GM12878 (cell line): ENCODE measurements at regions not wholly inside any gene's neighbourhood (a gene's known extent, or its start where the extent isn't known, plus 50 kb on each side); places are given as distances from the start of the nearest gene placed in this dataset.

Experiments
- ATAC-seq: fragments of 200-7000 bp; cut with Tn5 transposase; 3 replicates; pipeline ENCODE4 v1.9.1; 2020; ENCODE audit warnings: mild to moderate bottlenecking, moderate library complexity
- BruUV-seq: library from RNA; stranded (reverse); fragments of 400-500 nt; replicated peaks from 2 replicates; lab custom pipeline; 2021; lab: Mats Ljungman, UMichigan
- CTCF ChIA-PET: fragments of 300-600 bp; sonication (Branson Sonifier 250); formaldehyde crosslinking; extraction: SDS; loops from one replicate; lab custom pipeline; 2021; ENCODE audit warnings: inconsistent platforms; lab: Yijun Ruan, JAX
- POLR2A ChIA-PET: fragments of 350-600 bp; formaldehyde crosslinking; extraction: SDS; loops from one replicate; lab custom pipeline; 2021; ENCODE audit warnings: inconsistent platforms; lab: Charles Lee
- RAD21 ChIA-PET: fragments of 300-600 bp; sonication (Branson Sonifier 250); formaldehyde crosslinking; loops from one replicate; lab custom pipeline; 2023; ENCODE audit warnings: antibody characterized with exemption; ENCODE audit not compliant: unreplicated experiment; lab: Charles Lee
- SMC1A ChIA-PET: fragments of 300-600 bp; sonication (Branson Sonifier 250); formaldehyde crosslinking; loops from one replicate; lab custom pipeline; 2023; ENCODE audit not compliant: unreplicated experiment, uncharacterized antibody; lab: Charles Lee
- DNase-seq: peaks from one replicate; pipeline ENCODE4 v3.0.0-alpha.2; 2011; ENCODE audit warnings: low read depth, low spot score
- FAIRE-seq: peaks from 3 replicates; lab custom pipeline; 2011; peaks lifted over from hg19 to GRCh38; lab: Jason Lieb, UNC
- H2AFZ ChIP-seq: 2 replicates; pipeline ENCODE4 v1.6.0; 2011; ENCODE audit warnings: low read depth, low read length, control low read depth; ENCODE audit not compliant: control insufficient read depth
- H3K27ac ChIP-seq: 2 replicates; pipeline ENCODE4 v1.5.1; 2011; ENCODE audit warnings: control low read depth; ENCODE audit not compliant: control insufficient read depth, insufficient read depth
- H3K27me3 ChIP-seq, 2 experiments: replicated peaks in 1 of 2; 2 replicates each; pipeline versions ENCODE4 v1.6.0 to v1.6.1; 2011; ENCODE audit warnings: low read length in 1 of 2; ENCODE audit not compliant: control insufficient read depth in 2 of 2, insufficient read depth in 2 of 2
- H3K36me3 ChIP-seq, 2 experiments: 2 replicates each; pipeline ENCODE4 v1.5.1; 2011; ENCODE audit warnings: low read length in 1 of 2; ENCODE audit not compliant: control insufficient read depth in 2 of 2, insufficient read depth in 2 of 2
- H3K4me1 ChIP-seq: 2 replicates; pipeline ENCODE4 v1.6.1; 2011; ENCODE audit warnings: mild to moderate bottlenecking, low read length, moderate library complexity, mixed read lengths; ENCODE audit not compliant: control insufficient read depth, insufficient read depth
- H3K4me2 ChIP-seq: 2 replicates; pipeline ENCODE4 v1.6.0; 2011; ENCODE audit warnings: control low read depth; ENCODE audit not compliant: control insufficient read depth, insufficient read depth
- H3K4me3 ChIP-seq: fragments of 200-600 bp; sonication (generic); 2 replicates; pipeline ENCODE4 v1.5.1; 2016
- H3K79me2 ChIP-seq: 2 replicates; pipeline ENCODE4 v1.6.0; 2011; ENCODE audit warnings: low read length; ENCODE audit not compliant: control insufficient read depth, insufficient read depth
- H3K9ac ChIP-seq: 2 replicates; pipeline ENCODE4 v1.8.0; 2011; ENCODE audit warnings: low read length, control low read depth, mixed read lengths; ENCODE audit not compliant: control insufficient read depth, insufficient read depth
- H3K9me3 ChIP-seq: replicated peaks from 3 replicates; pipeline ENCODE4 v1.5.1; 2011; ENCODE audit warnings: mild to moderate bottlenecking, low read length; ENCODE audit not compliant: control insufficient read depth, insufficient read depth
- H4K20me1 ChIP-seq: 2 replicates; pipeline ENCODE4 v1.6.0; 2011; ENCODE audit not compliant: control insufficient read depth, insufficient read depth
- IRF4 ChIP-seq: IDR thresholded peaks from 2 replicates; pipeline ENCODE4 v1.6.1; 2011; ENCODE audit warnings: low read depth, low read length
- NR2C2 ChIP-seq: IDR thresholded peaks from 2 replicates; pipeline ENCODE4 v1.6.1; 2011; ENCODE audit warnings: borderline replicate concordance, low read depth; ENCODE audit not compliant: control insufficient read depth, insufficient read length
- WGBS: methylation state at CpG from one replicate; pipeline ENCODE4 v1.1.6; 2016; ENCODE audit warnings: low lambda C conversion rate; ENCODE audit not compliant: insufficient replicate concordance, insufficient coverage; ENCODE audit errors: missing lambda C conversion rate; 5-methylcytosine and 5-hydroxymethylcytosine counted together
- in situ Hi-C: fragments of 300-500 bp; cut with MboI; formaldehyde crosslinking; loops from 9 replicates; pipeline ENCODE4 v1.14.3; 2018; ENCODE audit warnings: mixed read lengths
- intact Hi-C: fragments of 100-400 bp; cut with micrococcal nuclease; formaldehyde crosslinking; loops from one replicate; pipeline ENCODE4 v1.14.2; 2022; ENCODE audit not compliant: unreplicated experiment
- TF ChIP-seq, protein P1 (sequence below): fragments of 450-650 bp; formaldehyde crosslinking; IDR thresholded peaks from 2 replicates; pipeline ENCODE4 v1.4.0; 2020; ENCODE audit warnings: mild to moderate bottlenecking, moderate library complexity

DNA sequence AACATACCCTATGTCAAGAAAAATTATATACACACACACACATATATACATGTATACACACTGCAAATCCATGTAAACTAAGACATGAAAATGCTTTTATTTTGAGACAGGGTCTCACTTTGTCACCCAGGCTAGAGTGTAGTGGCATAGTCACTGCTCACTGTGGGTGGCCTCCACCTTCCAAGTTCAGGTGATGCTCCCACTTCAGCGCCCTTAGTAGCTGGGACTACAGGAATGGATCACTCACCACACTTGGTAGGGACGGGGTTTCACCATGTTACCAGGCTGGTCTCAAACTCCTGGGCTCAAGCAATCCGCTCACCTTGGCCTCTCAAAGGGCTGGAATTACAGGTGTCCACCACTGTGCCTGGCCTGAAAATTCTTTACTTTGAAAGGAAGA lies 617.6 kb downstream of the NYAP2 start:
- CTCF ChIA-PET, result no interaction called here
- Histone ChIP-seq H3K9ac (no peak overlapping the region), H3K9me3 (no peaks in the 10 kb centered on the region; the same call in 2 of the 3 replicates), H3K4me1 (no peaks in the 10 kb centered on the region), H2AFZ (no peak overlapping the region), H3K36me3 (no peaks in the 10 kb centered on the region), H3K27me3 (no peaks in the 10 kb centered on the region), H3K79me2 (no peaks in the 10 kb centered on the region), H3K27ac (no peak overlapping the region), H4K20me1 (no peaks in the 10 kb centered on the region), H3K4me2 (no peak overlapping the region), H3K4me3 (no peak overlapping the region)
- SMC1A ChIA-PET, result no interaction called here
- ATAC-seq (no peak), DNase-seq (no peak), FAIRE-seq (no peak)
- RAD21 ChIA-PET, result no interaction called here
- POLR2A ChIA-PET, result no interaction called here
- TF ChIP-seq IRF4 (no peak), NR2C2 (no peak)
- TF ChIP-seq, protein P1, sequence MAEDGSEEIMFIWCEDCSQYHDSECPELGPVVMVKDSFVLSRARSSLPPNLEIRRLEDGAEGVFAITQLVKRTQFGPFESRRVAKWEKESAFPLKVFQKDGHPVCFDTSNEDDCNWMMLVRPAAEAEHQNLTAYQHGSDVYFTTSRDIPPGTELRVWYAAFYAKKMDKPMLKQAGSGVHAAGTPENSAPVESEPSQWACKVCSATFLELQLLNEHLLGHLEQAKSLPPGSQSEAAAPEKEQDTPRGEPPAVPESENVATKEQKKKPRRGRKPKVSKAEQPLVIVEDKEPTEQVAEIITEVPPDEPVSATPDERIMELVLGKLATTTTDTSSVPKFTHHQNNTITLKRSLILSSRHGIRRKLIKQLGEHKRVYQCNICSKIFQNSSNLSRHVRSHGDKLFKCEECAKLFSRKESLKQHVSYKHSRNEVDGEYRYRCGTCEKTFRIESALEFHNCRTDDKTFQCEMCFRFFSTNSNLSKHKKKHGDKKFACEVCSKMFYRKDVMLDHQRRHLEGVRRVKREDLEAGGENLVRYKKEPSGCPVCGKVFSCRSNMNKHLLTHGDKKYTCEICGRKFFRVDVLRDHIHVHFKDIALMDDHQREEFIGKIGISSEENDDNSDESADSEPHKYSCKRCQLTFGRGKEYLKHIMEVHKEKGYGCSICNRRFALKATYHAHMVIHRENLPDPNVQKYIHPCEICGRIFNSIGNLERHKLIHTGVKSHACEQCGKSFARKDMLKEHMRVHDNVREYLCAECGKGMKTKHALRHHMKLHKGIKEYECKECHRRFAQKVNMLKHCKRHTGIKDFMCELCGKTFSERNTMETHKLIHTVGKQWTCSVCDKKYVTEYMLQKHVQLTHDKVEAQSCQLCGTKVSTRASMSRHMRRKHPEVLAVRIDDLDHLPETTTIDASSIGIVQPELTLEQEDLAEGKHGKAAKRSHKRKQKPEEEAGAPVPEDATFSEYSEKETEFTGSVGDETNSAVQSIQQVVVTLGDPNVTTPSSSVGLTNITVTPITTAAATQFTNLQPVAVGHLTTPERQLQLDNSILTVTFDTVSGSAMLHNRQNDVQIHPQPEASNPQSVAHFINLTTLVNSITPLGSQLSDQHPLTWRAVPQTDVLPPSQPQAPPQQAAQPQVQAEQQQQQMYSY (CRISPR knock-in tag), result no peak
- in situ Hi-C loops, result no loop called here
- intact Hi-C loops, result no loop called here
- BruUV-seq, result no TSS peak
- 12% methylated on average over 3 of the region's 3 CpGs for WGBS
